HCT116 (cell line): ENCODE measurements at regions not wholly inside any gene's neighbourhood (a gene's known extent, or its start where the extent isn't known, plus 50 kb on each side); places are given as distances from the start of the nearest gene placed in this dataset.

Source experiments
- ATAC-seq: fragments of 200-7000 bp; cut with Tn5 transposase; 2 replicates; pipeline ENCODE4 v1.9.1; 2020; ENCODE audit warnings: mild to moderate bottlenecking, moderate library complexity
- BruUV-seq: library from RNA; stranded (reverse); fragments of 400-500 nt; replicated peaks from 2 replicates; lab custom pipeline; 2021; lab: Mats Ljungman, UMichigan
- CTCF ChIA-PET: fragments of 300-600 bp; sonication (Branson Sonifier 250); formaldehyde crosslinking; loops from one replicate; lab custom pipeline; 2021; ENCODE audit warnings: antibody characterized with exemption; lab: Charles Lee
- POLR2A ChIA-PET: fragments of 300-600, 350-600 bp; sonication (Branson Sonifier 250); formaldehyde crosslinking; loops from one replicate; lab custom pipeline; 2021; ENCODE audit warnings: antibody characterized with exemption; lab: Charles Lee
- RAD21 ChIA-PET, 2 experiments: fragments of 300-600 bp; sonication (Branson Sonifier 250); formaldehyde crosslinking; loops; one replicate each; lab custom pipeline; 2023; ENCODE audit warnings: low total read pairs in 2 of 2; ENCODE audit not compliant: uncharacterized antibody in 2 of 2, unreplicated experiment in 2 of 2, low non-redundant PET in 1 of 2; lab: Charles Lee
- DNase-seq: peaks from one replicate; pipeline ENCODE4 v3.0.0-alpha.2; 2010; ENCODE audit warnings: low read depth, low spot score
- H2AFZ ChIP-seq: fragments of 200-600 bp; shearing (Covaris generic), sonication (generic); 2 replicates; pipeline ENCODE4 v1.6.1; 2017; ENCODE audit warnings: low read depth, mixed run types, mixed read lengths, antibody characterized with exemption, low read length; ENCODE audit not compliant: poor library complexity, severe bottlenecking
- H3K27ac ChIP-seq: 2 replicates; pipeline ENCODE4 v1.5.1; 2012; ENCODE audit warnings: low read depth, low read length
- H3K27me3 ChIP-seq: fragments of 200-600 bp; sonication (generic); 2 replicates; pipeline ENCODE4 v1.6.1; 2016; ENCODE audit warnings: mixed run types, low read length, mixed read lengths; ENCODE audit not compliant: insufficient read depth
- H3K36me3 ChIP-seq, 2 experiments: fragments of 200-500 bp in 1 of 2; fragments of 200-600 bp in 1 of 2; sonication (Bioruptor generic) in 1 of 2; sonication (generic) in 1 of 2; 2 replicates each; pipeline versions ENCODE4 v1.5.1 to v1.6.1; 2014 to 2016; ENCODE audit warnings: low read length in 2 of 2, inconsistent platforms in 1 of 2, mixed read lengths in 1 of 2, mixed run types in 1 of 2; ENCODE audit not compliant: insufficient read depth in 2 of 2, control insufficient read depth in 1 of 2
- H3K4me1 ChIP-seq, 2 experiments: fragments of 200-600 bp in 1 of 2; sonication (generic) in 1 of 2; 2 replicates each; pipeline versions ENCODE4 v1.5.1 to v1.6.1; 2012 to 2017; ENCODE audit warnings: low read length in 2 of 2, inconsistent platforms in 1 of 2, mild to moderate bottlenecking in 1 of 2, mixed read lengths in 1 of 2, mixed run types in 1 of 2, moderate library complexity in 1 of 2; ENCODE audit not compliant: insufficient read depth in 2 of 2, control insufficient read depth in 1 of 2
- H3K4me2 ChIP-seq: fragments of 200-600 bp; sonication (generic); 2 replicates; pipeline ENCODE4 v1.6.1; 2017; ENCODE audit warnings: mixed run types, low read length, mixed read lengths
- H3K4me3 ChIP-seq, 2 experiments: fragments of 200-600 bp in 1 of 2; sonication (generic) in 1 of 2; replicated peaks in 1 of 2; 2 replicates each; pipeline ENCODE4 v1.5.1; 2011 to 2016; ENCODE audit warnings: low read length in 2 of 2, control low read depth in 1 of 2, low read depth in 1 of 2, mild to moderate bottlenecking in 1 of 2, mixed read lengths in 1 of 2, mixed run types in 1 of 2
- H3K79me2 ChIP-seq: fragments of 200-600 bp; sonication (generic); 2 replicates; pipeline ENCODE4 v1.6.1; 2017; ENCODE audit warnings: mild to moderate bottlenecking, mixed run types, low read length, moderate library complexity, mixed read lengths; ENCODE audit not compliant: insufficient read depth
- H3K9ac ChIP-seq: fragments of 200-600 bp; sonication (generic); 2 replicates; pipeline ENCODE4 v1.6.1; 2016; ENCODE audit warnings: low read length, mixed read lengths
- H3K9me2 ChIP-seq: fragments of 200-600 bp; sonication (generic), shearing (Covaris generic); 2 replicates; pipeline ENCODE4 v1.6.1; 2017; ENCODE audit warnings: mixed run types, mild to moderate bottlenecking, moderate library complexity; ENCODE audit not compliant: insufficient read depth
- H3K9me3 ChIP-seq, 2 experiments: fragments of 200-500 bp in 1 of 2; fragments of 200-600 bp in 1 of 2; sonication (Bioruptor generic) in 1 of 2; sonication (generic) in 1 of 2; 2 replicates each; pipeline ENCODE4 v1.6.1; 2014 to 2017; ENCODE audit warnings: low read length in 2 of 2, mixed read lengths in 2 of 2, inconsistent platforms in 1 of 2, low read depth in 1 of 2, mild to moderate bottlenecking in 1 of 2, mixed run types in 1 of 2, moderate library complexity in 1 of 2; ENCODE audit not compliant: control insufficient read depth in 1 of 2, insufficient read depth in 1 of 2
- H4K20me1 ChIP-seq: fragments of 200-600 bp; sonication (generic), shearing (Covaris generic); 2 replicates; pipeline ENCODE4 v1.6.1; 2017; ENCODE audit warnings: mixed run types, mild to moderate bottlenecking, moderate library complexity; ENCODE audit not compliant: insufficient read depth
- CBX3 ChIP-seq: IDR thresholded peaks from 2 replicates; pipeline ENCODE4 v1.6.1; 2012; ENCODE audit warnings: low read depth
- CEBPB ChIP-seq: IDR thresholded peaks from 2 replicates; pipeline ENCODE4 v1.6.1; 2012; ENCODE audit warnings: low read depth
- CTCF ChIP-seq, 3 experiments: fragments of 200-600 bp in 1 of 3; sonication (generic) in 1 of 3; IDR thresholded peaks in 2 of 3; conservative IDR thresholded peaks in 1 of 3; 2 replicates each; pipeline ENCODE4 v1.5.1; 2012 to 2017; ENCODE audit warnings: low read depth in 2 of 3, low read length in 2 of 3, antibody characterized with exemption in 1 of 3, borderline replicate concordance in 1 of 3, control low read depth in 1 of 3, mild to moderate bottlenecking in 1 of 3, mixed read lengths in 1 of 3, mixed run types in 1 of 3, moderate library complexity in 1 of 3; ENCODE audit not compliant: insufficient read depth in 1 of 3
- ELF1 ChIP-seq: IDR thresholded peaks from 2 replicates; pipeline ENCODE4 v1.6.1; 2012; ENCODE audit warnings: low read depth, borderline replicate concordance
- EZH2 ChIP-seq: fragments of 200-600 bp; sonication (generic); IDR thresholded peaks from 2 replicates; pipeline ENCODE4 v1.6.1; 2017; ENCODE audit warnings: antibody characterized with exemption, mixed run types
- EZH2phosphoT487 ChIP-seq: fragments of 200-600 bp; IDR thresholded peaks from 2 replicates; pipeline ENCODE4 v1.6.1; 2018; ENCODE audit warnings: antibody characterized with exemption, borderline replicate concordance
- MAX ChIP-seq: IDR thresholded peaks from 2 replicates; pipeline ENCODE4 v1.6.1; 2012
- POLR2A ChIP-seq: IDR thresholded peaks from 2 replicates; pipeline ENCODE4 v1.7.0; 2011; ENCODE audit warnings: borderline replicate concordance; ENCODE audit not compliant: insufficient read depth, insufficient read length; ENCODE audit errors: extremely low read depth
- RAD21 ChIP-seq: IDR thresholded peaks from 2 replicates; pipeline ENCODE4 v1.6.1; 2012; ENCODE audit warnings: low read depth, mild to moderate bottlenecking
- REST ChIP-seq: IDR thresholded peaks from 2 replicates; pipeline ENCODE4 v1.6.1; 2012; ENCODE audit warnings: low read depth
- SIN3A ChIP-seq: IDR thresholded peaks from 2 replicates; pipeline ENCODE4 v1.6.1; 2012; ENCODE audit warnings: low read depth
- SP1 ChIP-seq: IDR thresholded peaks from 2 replicates; pipeline ENCODE4 v1.6.1; 2012; ENCODE audit warnings: low read depth
- SRF ChIP-seq: IDR thresholded peaks from 2 replicates; pipeline ENCODE4 v1.6.1; 2012; ENCODE audit warnings: low read depth
- TCF7L2 ChIP-seq: IDR thresholded peaks from 2 replicates; pipeline ENCODE4 v1.7.0; 2011; ENCODE audit warnings: borderline replicate concordance, inconsistent platforms; ENCODE audit not compliant: insufficient read depth, insufficient read length; ENCODE audit errors: extremely low read depth
- YY1 ChIP-seq: IDR thresholded peaks from 2 replicates; pipeline ENCODE4 v1.6.1; 2011; ENCODE audit warnings: low read length, low read depth, moderate library complexity, mild to moderate bottlenecking; ENCODE audit not compliant: insufficient replicate concordance; ENCODE audit errors: extremely low read depth
- ZFX ChIP-seq: fragments of 450-650 bp; IDR thresholded peaks from 2 replicates; pipeline ENCODE4 v1.6.1; 2017
- ZNF274 ChIP-seq: fragments of 200-500 bp; sonication (Bioruptor generic); IDR thresholded peaks from 2 replicates; pipeline ENCODE4 v1.6.1; 2014; ENCODE audit warnings: mild to moderate bottlenecking, low read depth, low read length, inconsistent platforms
- intact Hi-C: fragments of 100-400 bp; cut with micrococcal nuclease; formaldehyde crosslinking; loops from 2 replicates; pipeline ENCODE4 v1.10.0; 2022
- TF ChIP-seq, protein P1 (sequence below): IDR thresholded peaks from 2 replicates; pipeline ENCODE4 v1.6.1; 2011; ENCODE audit warnings: mild to moderate bottlenecking, low read length, moderate library complexity; ENCODE audit not compliant: insufficient replicate concordance; ENCODE audit errors: extremely low read depth

- Histone ChIP-seq H3K9me2 (no peaks in the 10 kb centered on the region), H3K79me2 (no peaks in the 10 kb centered on the region), H4K20me1 (no peaks in the 10 kb centered on the region), H3K4me2 (no peak overlapping the region), H3K9ac (no peak overlapping the region), H3K4me3 (no peak overlapping the region), H3K36me3 (no peaks in the 10 kb centered on the region), H2AFZ (no peak overlapping the region), H3K27me3 (no peaks in the 10 kb centered on the region), H3K4me1 (no peaks in the 10 kb centered on the region), H3K27ac (no peak overlapping the region), H3K9me3 (no peaks in the 10 kb centered on the region)
- no TSS peak for BruUV-seq
- no peak for DNase-seq
- ChIA-PET POLR2A (no interaction called here), RAD21 (no interaction called here), CTCF (no interaction called here)
- ATAC-seq, result no peak
- intact Hi-C loops, result no loop called here
- TF ChIP-seq SP1 (no peak), SRF (no peak), ZNF274 (no peak), RAD21 (no peak), CBX3 (no peak), MAX (no peak), TCF7L2 (no peak), YY1 (no peak), CTCF (IDR thresholded peaks at IDR 0.05 in 2 of 3, conservative IDR thresholded peaks at IDR 0.05 in 1 of 3; ENCODE audit: borderline replicate concordance in 1 of 3, insufficient read depth in 1 of 3, low read depth in 2 of 3, low read length in 2 of 3) (no peak), ZFX (no peak), SIN3A (no peak), EZH2phosphoT487 (no peak), EZH2 (no peak), POLR2A (no peak), REST (no peak), CEBPB (no peak), ELF1 (no peak)
- TF ChIP-seq, protein P1, sequence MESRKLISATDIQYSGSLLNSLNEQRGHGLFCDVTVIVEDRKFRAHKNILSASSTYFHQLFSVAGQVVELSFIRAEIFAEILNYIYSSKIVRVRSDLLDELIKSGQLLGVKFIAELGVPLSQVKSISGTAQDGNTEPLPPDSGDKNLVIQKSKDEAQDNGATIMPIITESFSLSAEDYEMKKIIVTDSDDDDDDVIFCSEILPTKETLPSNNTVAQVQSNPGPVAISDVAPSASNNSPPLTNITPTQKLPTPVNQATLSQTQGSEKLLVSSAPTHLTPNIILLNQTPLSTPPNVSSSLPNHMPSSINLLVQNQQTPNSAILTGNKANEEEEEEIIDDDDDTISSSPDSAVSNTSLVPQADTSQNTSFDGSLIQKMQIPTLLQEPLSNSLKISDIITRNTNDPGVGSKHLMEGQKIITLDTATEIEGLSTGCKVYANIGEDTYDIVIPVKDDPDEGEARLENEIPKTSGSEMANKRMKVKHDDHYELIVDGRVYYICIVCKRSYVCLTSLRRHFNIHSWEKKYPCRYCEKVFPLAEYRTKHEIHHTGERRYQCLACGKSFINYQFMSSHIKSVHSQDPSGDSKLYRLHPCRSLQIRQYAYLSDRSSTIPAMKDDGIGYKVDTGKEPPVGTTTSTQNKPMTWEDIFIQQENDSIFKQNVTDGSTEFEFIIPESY, result no peak
Observed at GRCh38 chrX:9182041-9182440, 148.1 kb upstream of the FAM9B start.
